BLaER1 (cell line): ENCODE measurements at regions not wholly inside any gene's neighbourhood (a gene's known extent, or its start where the extent isn't known, plus 50 kb on each side); places are given as distances from the start of the nearest gene placed in this dataset.

Experiments
- H3K27ac ChIP-seq: shearing (Covaris generic); formaldehyde crosslinking; 2 replicates; pipeline ENCODE4 v1.8.1; 2022
- H3K27me3 ChIP-seq: shearing (Covaris generic); formaldehyde crosslinking; 2 replicates; pipeline ENCODE4 v1.8.1; 2022
- H3K36me3 ChIP-seq: shearing (Covaris generic); formaldehyde crosslinking; 2 replicates; pipeline ENCODE4 v1.8.1; 2022
- H3K4me1 ChIP-seq: shearing (Covaris generic); formaldehyde crosslinking; 2 replicates; pipeline ENCODE4 v1.8.1; 2022
- H3K4me2 ChIP-seq: shearing (Covaris generic); formaldehyde crosslinking; 2 replicates; pipeline ENCODE4 v1.8.1; 2022
- H3K4me3 ChIP-seq: shearing (Covaris generic); formaldehyde crosslinking; 2 replicates; pipeline ENCODE4 v1.8.1; 2022
- H3K9ac ChIP-seq: shearing (Covaris generic); formaldehyde crosslinking; 2 replicates; pipeline ENCODE4 v1.8.1; 2022
- H3K9me3 ChIP-seq: shearing (Covaris generic); formaldehyde crosslinking; 2 replicates; pipeline ENCODE4 v1.8.1; 2022
- H4K20me1 ChIP-seq: shearing (Covaris generic); formaldehyde crosslinking; 2 replicates; pipeline ENCODE4 v1.8.1; 2022
- Cebpa-rat ChIP-seq: shearing (Covaris generic); IDR thresholded peaks from 2 replicates; pipeline ENCODE4 v1.8.1; 2022

- H3K27ac ChIP-seq, result no peak overlapping the region
- no peaks in the 10 kb centered on the region for H3K36me3 ChIP-seq
- peaks cover 8% of the 10 kb centered on the region; the same call in 1 of the 2 replicates for H3K4me1 ChIP-seq
- no peak overlapping the region for H3K4me3 ChIP-seq
- H3K4me2 ChIP-seq, result no peak overlapping the region
- H4K20me1 ChIP-seq, result no peaks in the 10 kb centered on the region
- no peaks in the 10 kb centered on the region for H3K9me3 ChIP-seq
- TF ChIP-seq Cebpa-rat, result no peak
- H3K9ac ChIP-seq, result no peak overlapping the region
- H3K27me3 ChIP-seq, result no peaks in the 10 kb centered on the region
These were observed 148.2 kb upstream of the HS3ST2 start for GRCh38 chr16:22665803-22666202.

- Histone ChIP-seq H3K36me3 (no peaks in the 10 kb centered on the region), H3K9me3 (no peaks in the 10 kb centered on the region), H4K20me1 (no peaks in the 10 kb centered on the region), H3K4me2 (no peak overlapping the region), H3K27me3 (no peaks in the 10 kb centered on the region), H3K9ac (no peak overlapping the region), H3K4me3 (no peak overlapping the region), H3K27ac (no peak overlapping the region), H3K4me1 (peaks cover 8% of the 10 kb centered on the region; the same call in 1 of the 2 replicates)
- no peak for TF ChIP-seq Cebpa-rat
These were observed 145.6 kb upstream of the HS3ST2 start for GRCh38 chr16:22668318-22668717.

- Histone ChIP-seq H3K27me3 (no peaks in the 10 kb centered on the region), H3K36me3 (no peaks in the 10 kb centered on the region), H3K9me3 (no peaks in the 10 kb centered on the region), H3K4me2 (no peak overlapping the region), H4K20me1 (no peaks in the 10 kb centered on the region), H3K27ac (no peak overlapping the region), H3K4me3 (no peak overlapping the region), H3K9ac (no peak overlapping the region), H3K4me1 (peaks cover 8% of the 10 kb centered on the region; the same call in 1 of the 2 replicates)
- TF ChIP-seq Cebpa-rat, result no peak
These were observed 143.9 kb upstream of the HS3ST2 start for GRCh38 chr16:22670044-22670536.

GRCh38 chr16:22670551-22671041 is 143.4 kb upstream of the HS3ST2 start:
- H3K4me1 ChIP-seq, result peaks cover 8% of the 10 kb centered on the region; the same call in 1 of the 2 replicates
- H3K27me3 ChIP-seq, result no peaks in the 10 kb centered on the region
- no peaks in the 10 kb centered on the region for H4K20me1 ChIP-seq
- H3K9ac ChIP-seq, result no peak overlapping the region
- H3K36me3 ChIP-seq, result no peaks in the 10 kb centered on the region
- no peak for TF ChIP-seq Cebpa-rat
- H3K9me3 ChIP-seq, result no peaks in the 10 kb centered on the region
- H3K4me2 ChIP-seq, result no peak overlapping the region
- no peak overlapping the region for H3K4me3 ChIP-seq
- H3K27ac ChIP-seq, result no peak overlapping the region

GRCh38 chr16:22671301-22672076 is 142.5 kb upstream of the HS3ST2 start:
- Histone ChIP-seq H3K36me3 (no peaks in the 10 kb centered on the region), H4K20me1 (no peaks in the 10 kb centered on the region), H3K4me1 (peaks cover 8% of the 10 kb centered on the region; the same call in 1 of the 2 replicates), H3K9me3 (peaks cover 3% of the 10 kb centered on the region; the same call in 1 of the 2 replicates), H3K4me2 (no peak overlapping the region), H3K27me3 (no peaks in the 10 kb centered on the region), H3K4me3 (no peak overlapping the region), H3K27ac (no peak overlapping the region), H3K9ac (no peak overlapping the region)
- TF ChIP-seq Cebpa-rat, result no peak

- Histone ChIP-seq H3K4me1 (peaks cover 8% of the 10 kb centered on the region; the same call in 1 of the 2 replicates), H3K27ac (no peak overlapping the region), H3K9ac (no peak overlapping the region), H4K20me1 (no peaks in the 10 kb centered on the region), H3K4me2 (no peak overlapping the region), H3K4me3 (no peak overlapping the region), H3K9me3 (peaks cover 7% of the 10 kb centered on the region; the same call in 1 of the 2 replicates), H3K36me3 (no peaks in the 10 kb centered on the region), H3K27me3 (no peaks in the 10 kb centered on the region)
- no peak for TF ChIP-seq Cebpa-rat
These were observed 141.1 kb upstream of the HS3ST2 start for GRCh38 chr16:22672830-22673210.

- no peaks in the 10 kb centered on the region for H3K27me3 ChIP-seq
- H3K4me1 ChIP-seq, result peaks cover 8% of the 10 kb centered on the region; the same call in 1 of the 2 replicates
- no peak for TF ChIP-seq Cebpa-rat
- no peaks in the 10 kb centered on the region for H4K20me1 ChIP-seq
- H3K36me3 ChIP-seq, result no peaks in the 10 kb centered on the region
- no peak overlapping the region for H3K9ac ChIP-seq
- no peak overlapping the region for H3K4me2 ChIP-seq
- H3K4me3 ChIP-seq, result no peak overlapping the region
- no peak overlapping the region for H3K27ac ChIP-seq
- peaks cover 7% of the 10 kb centered on the region; the same call in 1 of the 2 replicates for H3K9me3 ChIP-seq
These were observed 140.5 kb upstream of the HS3ST2 start for GRCh38 chr16:22673421-22673831.

- H3K9me3 ChIP-seq, result peaks cover 7% of the 10 kb centered on the region; the same call in 1 of the 2 replicates
- peaks cover 8% of the 10 kb centered on the region; the same call in 1 of the 2 replicates for H3K4me1 ChIP-seq
- no peaks in the 10 kb centered on the region for H3K36me3 ChIP-seq
- no peaks in the 10 kb centered on the region for H3K27me3 ChIP-seq
- H3K27ac ChIP-seq, result no peak overlapping the region
- no peak overlapping the region for H3K4me2 ChIP-seq
- H3K9ac ChIP-seq, result no peak overlapping the region
- no peaks in the 10 kb centered on the region for H4K20me1 ChIP-seq
- no peak overlapping the region for H3K4me3 ChIP-seq
- TF ChIP-seq Cebpa-rat, result no peak
These were observed 139.2 kb upstream of the HS3ST2 start for GRCh38 chr16:22674832-22675191.

GRCh38 chr16:22675745-22676540 is 138.0 kb upstream of the HS3ST2 start:
- H3K4me3 ChIP-seq, result no peak overlapping the region
- no peaks in the 10 kb centered on the region for H4K20me1 ChIP-seq
- H3K9ac ChIP-seq, result no peak overlapping the region
- H3K4me2 ChIP-seq, result no peak overlapping the region
- H3K9me3 ChIP-seq, result peaks cover 7% of the 10 kb centered on the region; the same call in 1 of the 2 replicates
- no peaks in the 10 kb centered on the region for H3K36me3 ChIP-seq
- no peaks in the 10 kb centered on the region for H3K27me3 ChIP-seq
- H3K4me1 ChIP-seq, result no peaks in the 10 kb centered on the region
- H3K27ac ChIP-seq, result no peak overlapping the region
- no peak for TF ChIP-seq Cebpa-rat
